GM19240 (cell line): ENCODE measurements at regions not wholly inside any gene's neighbourhood (a gene's known extent, or its start where the extent isn't known, plus 50 kb on each side); places are given as distances from the start of the nearest gene placed in this dataset.

Source experiments
- DNase-seq: peaks from one replicate; pipeline ENCODE4 v3.0.0; 2011; ENCODE audit warnings: low spot score; ENCODE audit not compliant: insufficient read length

GRCh38 chr5:175195698-175196656, 248.0 kb downstream of the DRD1 start:
- DNase-seq, result no peak

- DNase-seq, result no peak
Measured at GRCh38 chr5:175181331-175181730, 262.7 kb downstream of the DRD1 start.

GRCh38 chr5:175170899-175171298, 273.1 kb downstream of the DRD1 start:
- no peak for DNase-seq

- DNase-seq, result no peak
Measured at GRCh38 chr5:175168882-175169507, 275.0 kb downstream of the DRD1 start.

- DNase-seq, result no peak
Measured at GRCh38 chr5:175166026-175166425, 278.0 kb downstream of the DRD1 start.

GRCh38 chr5:175163586-175164275, 280.3 kb downstream of the DRD1 start:
- no peak for DNase-seq

- DNase-seq, result no peak
Measured at GRCh38 chr5:175162036-175162435, 281.9 kb downstream of the DRD1 start.

GRCh38 chr5:175159956-175160355, 284.0 kb downstream of the DRD1 start:
- no peak for DNase-seq

- no peak for DNase-seq
Measured at GRCh38 chr5:175148636-175149172, 295.3 kb downstream of the DRD1 start.

GRCh38 chr5:175146733-175147132, 297.2 kb downstream of the DRD1 start:
- no peak for DNase-seq

GRCh38 chr5:175141421-175141820, 302.6 kb downstream of the DRD1 start:
- DNase-seq, result no peak

GRCh38 chr5:175133185-175133584, 310.8 kb downstream of the DRD1 start:
- no peak for DNase-seq

GRCh38 chr5:175131432-175131831, 312.6 kb downstream of the DRD1 start:
- DNase-seq, result no peak

GRCh38 chr5:175129619-175130018, 314.4 kb downstream of the DRD1 start:
- no peak for DNase-seq

GRCh38 chr5:175129121-175129520, 314.9 kb downstream of the DRD1 start:
- DNase-seq, result no peak

GRCh38 chr5:175124821-175125220, 319.2 kb downstream of the DRD1 start:
- DNase-seq, result no peak

GRCh38 chr5:175124251-175124813, 319.6 kb downstream of the DRD1 start:
- no peak for DNase-seq

GRCh38 chr5:175123542-175123941, 320.4 kb downstream of the DRD1 start:
- no peak for DNase-seq

- DNase-seq, result no peak
Measured at GRCh38 chr5:175121457-175121856, 322.5 kb downstream of the DRD1 start.

GRCh38 chr5:175120412-175120811, 323.6 kb downstream of the DRD1 start:
- no peak for DNase-seq

- no peak for DNase-seq
Measured at GRCh38 chr5:175118700-175119309, 325.2 kb downstream of the DRD1 start.
